ENCODE measurements at regions not wholly inside any gene's neighbourhood (a gene's known extent, or its start where the extent isn't known, plus 50 kb on each side); places are given as distances from the start of the nearest gene placed in this dataset.
A peak's percentile ranks its signal among the peaks of the same experiment; 100 is the strongest.
"Not testable (repeated sequence)": the region's sequence is repeated elsewhere in the genome, so short reads cannot be mapped to it uniquely, and the experiment has no call there.

- no peak for DNase-seq
- H3K27me3 Mint-ChIP-seq (ENCODE audit: insufficient read depth) = peaks cover 3% of the 10 kb centered on the region; the same call in 1 of the 2 replicates
- no peak overlapping the region for H3K27ac Mint-ChIP-seq
- no peak for TF ChIP-seq CTCF (IDR thresholded peaks at IDR 0.05)
- no peaks in the 10 kb centered on the region for H3K9me3 Mint-ChIP-seq
- peaks cover 24% of the 10 kb centered on the region for H3K4me1 Mint-ChIP-seq (ENCODE audit: low read depth)
- no peak overlapping the region for H3K4me3 Mint-ChIP-seq
- no peaks in the 10 kb centered on the region for H3K36me3 Mint-ChIP-seq (ENCODE audit: low read depth)
Observed at GRCh38 chr6:9744119-9744518, 670.8 kb downstream of the TFAP2A start.

GRCh38 chr6:9732056-9732455, 682.8 kb downstream of the TFAP2A start:
- Mint-ChIP-seq H3K4me3 (no peak overlapping the region), H3K9me3 (peaks cover 4% of the 10 kb centered on the region; the same call in 1 of the 2 replicates), H3K27ac (no peak overlapping the region), H3K4me1 (ENCODE audit: low read depth) (peaks cover 7% of the 10 kb centered on the region; the same call in 1 of the 2 replicates), H3K27me3 (ENCODE audit: insufficient read depth) (no peaks in the 10 kb centered on the region; the same call in 1 of the 2 replicates), H3K36me3 (ENCODE audit: low read depth) (0 out of 2 replicates have a peak, but pooled peaks cover under 1% of the 10 kb centered on the region)
- DNase-seq = no peak
- TF ChIP-seq CTCF (IDR thresholded peaks at IDR 0.05) = no peak

GRCh38 chr6:9725776-9726175, 689.1 kb downstream of the TFAP2A start:
- H3K36me3 Mint-ChIP-seq (ENCODE audit: low read depth); DNase-seq; H3K4me3 Mint-ChIP-seq; H3K27me3 Mint-ChIP-seq (ENCODE audit: insufficient read depth); H3K4me1 Mint-ChIP-seq (ENCODE audit: low read depth); H3K9me3 Mint-ChIP-seq; H3K27ac Mint-ChIP-seq: not testable (repeated sequence)

- H3K27ac Mint-ChIP-seq = no peak overlapping the region
- peaks cover 4% of the 10 kb centered on the region for H3K27me3 Mint-ChIP-seq (ENCODE audit: insufficient read depth)
- H3K36me3 Mint-ChIP-seq (ENCODE audit: low read depth) = no peaks in the 10 kb centered on the region; the same call in 1 of the 2 replicates
- no peak for TF ChIP-seq CTCF (IDR thresholded peaks at IDR 0.05)
- H3K9me3 Mint-ChIP-seq = no peaks in the 10 kb centered on the region
- DNase-seq = no peak
- no peak overlapping the region for H3K4me3 Mint-ChIP-seq
- no peaks in the 10 kb centered on the region for H3K4me1 Mint-ChIP-seq (ENCODE audit: low read depth)
Observed at GRCh38 chr6:9717568-9717967, 697.3 kb downstream of the TFAP2A start.

- no peak for TF ChIP-seq CTCF (IDR thresholded peaks at IDR 0.05)
- H3K27me3 Mint-ChIP-seq (ENCODE audit: insufficient read depth) = peaks cover 4% of the 10 kb centered on the region
- no peak overlapping the region for H3K4me3 Mint-ChIP-seq
- H3K36me3 Mint-ChIP-seq (ENCODE audit: low read depth) = no peaks in the 10 kb centered on the region
- DNase-seq = no peak
- peaks cover 23% of the 10 kb centered on the region for H3K4me1 Mint-ChIP-seq (ENCODE audit: low read depth)
- H3K27ac Mint-ChIP-seq = peak overlapping the region; percentile 52; the same call in 1 of the 2 replicates
- H3K9me3 Mint-ChIP-seq = no peaks in the 10 kb centered on the region
Observed at GRCh38 chr6:9711365-9711764, 703.5 kb downstream of the TFAP2A start.

GRCh38 chr6:9710574-9710973, 704.3 kb downstream of the TFAP2A start:
- Mint-ChIP-seq H3K27me3 (ENCODE audit: insufficient read depth) (peaks cover 4% of the 10 kb centered on the region), H3K4me1 (ENCODE audit: low read depth) (peaks cover 23% of the 10 kb centered on the region), H3K27ac (no peak overlapping the region; the same call in 1 of the 2 replicates), H3K36me3 (ENCODE audit: low read depth) (no peaks in the 10 kb centered on the region), H3K4me3 (no peak overlapping the region), H3K9me3 (no peaks in the 10 kb centered on the region)
- no peak for DNase-seq
- TF ChIP-seq CTCF (IDR thresholded peaks at IDR 0.05) = no peak

Measured in HFFc6 (cell line).